ENCODE measurements at regions not wholly inside any gene's neighbourhood (a gene's known extent, or its start where the extent isn't known, plus 50 kb on each side); places are given as distances from the start of the nearest gene placed in this dataset.

GRCh38 chr22:49011379-49011768 lies 816.3 kb downstream of the BRD1 start (continued):
- no peak for TF ChIP-seq PAF1 (CRISPR knock-in tag; IDR thresholded peaks at IDR 0.05)
- no peak for TF ChIP-seq PBX3 (CRISPR knock-in tag; IDR thresholded peaks at IDR 0.05; ENCODE audit: borderline replicate concordance)

- WGBS (ENCODE audit: low lambda C conversion rate): no CpG with 5 or more reads among the region's 12 CpGs
- CTCF ChIA-PET (ENCODE audit: low intra/inter-chr PET ratio, low total read pairs): no interaction called here
- H3K4me1 ChIP-seq (ENCODE audit: insufficient read depth, low read length): peaks cover 7% of the 10 kb centered on the region
- FAIRE-seq: no peak
- H2AFZ ChIP-seq (ENCODE audit: low read length): no peak overlapping the region
- in situ Hi-C loops (cut with HindIII; ENCODE audit: extremely low pct_ligation_motif_present, low pct_unique_long_range_greater_than_20kb) (no loop called here), intact Hi-C loops (cut with micrococcal nuclease; ENCODE audit: unreplicated experiment) (no loop called here)
- H3K9me3 ChIP-seq (ENCODE audit: low read length): no peaks in the 10 kb centered on the region
- H3K4me3 ChIP-seq (replicated peaks in 1 of 3; ENCODE audit: insufficient read depth in 1 of 3, low read depth in 2 of 3, low read length in 3 of 3): no peak overlapping the region
- H3K27me3 ChIP-seq (ENCODE audit: control insufficient read depth in 1 of 2, insufficient read depth in 2 of 2, low read length in 2 of 2): peaks cover 3 to 69% of the 10 kb centered on the region in 2 experiments; a peak in 4 of 5 replicates
- no peak overlapping the region for H3K4me2 ChIP-seq (ENCODE audit: low read depth, low read length)
- H3K79me2 ChIP-seq (ENCODE audit: insufficient read depth, low read length): no peaks in the 10 kb centered on the region
- POLR2A ChIA-PET: no interaction called here
- no peak for TF ChIP-seq ZNF292 (CRISPR knock-in tag; IDR thresholded peaks at IDR 0.05; ENCODE audit: borderline replicate concordance, low read depth)
- TF ChIP-seq NAIF1 (CRISPR knock-in tag; IDR thresholded peaks at IDR 0.05; ENCODE audit: borderline replicate concordance): no peak
- no peak for TF ChIP-seq KMT2B (CRISPR knock-in tag; IDR thresholded peaks at IDR 0.05)
- no peak for TF ChIP-seq SMAD9 (CRISPR knock-in tag; IDR thresholded peaks at IDR 0.05)
- no peak for TF ChIP-seq ZNF770 (CRISPR knock-in tag; IDR thresholded peaks at IDR 0.05)
- TF ChIP-seq CHCHD3 (CRISPR knock-in tag; IDR thresholded peaks at IDR 0.05): no peak
- no peak for TF ChIP-seq MBD4 (IDR thresholded peaks at IDR 0.05; ENCODE audit: borderline replicate concordance, low read length)
- TF ChIP-seq ZNF343 (CRISPR knock-in tag; IDR thresholded peaks at IDR 0.05): no peak
- no peak for TF ChIP-seq CEBPB (IDR thresholded peaks at IDR 0.05; ENCODE audit: borderline replicate concordance, low read depth, low read length)
- no peak for TF ChIP-seq PREB (CRISPR knock-in tag; IDR thresholded peaks at IDR 0.05)
- TF ChIP-seq BATF2 (CRISPR knock-in tag; IDR thresholded peaks at IDR 0.05): no peak
- H3K27ac ChIP-seq (ENCODE audit: extremely low read length, insufficient read depth, low read length): no peak overlapping the region
- no peak overlapping the region for H3K9ac ChIP-seq (ENCODE audit: insufficient read depth, low read depth, low read length)
- no peaks in the 10 kb centered on the region for H4K20me1 ChIP-seq (ENCODE audit: insufficient read depth, low read length)
- no peak for DNase-seq (ENCODE audit: low spot score)
- ATAC-seq: no peak; the same call in 2 of the 3 replicates
- H3K36me3 ChIP-seq (replicated peaks in 1 of 2; ENCODE audit: control insufficient read depth in 1 of 2, insufficient read depth in 2 of 2, low read length in 2 of 2): no peaks in the 10 kb centered on the region
- no TSS peak for BruUV-seq (replicated peaks)
These were observed 816.8 kb downstream of the BRD1 start for GRCh38 chr22:49010901-49011300.

Measured in HepG2 (cell line).